Peyer's patch (tissue), 4 donors: ENCODE measurements at regions not wholly inside any gene's neighbourhood (a gene's known extent, or its start where the extent isn't known, plus 50 kb on each side); places are given as distances from the start of the nearest gene placed in this dataset.

Source experiments
- POLR2A ChIP-seq, 2 donors: fragments of 450-650 bp; IDR thresholded peaks; one replicate each; pipeline ENCODE4 v1.5.1; 2017; ENCODE audit warnings: antibody characterized with exemption in 2 of 2, mild to moderate bottlenecking in 2 of 2, moderate library complexity in 2 of 2
- TF ChIP-seq, protein P1 (sequence below), 6 experiments: fragments of 450-650 bp in 4 of 6; fragments of 200-600 bp in 2 of 6; sonication (generic) in 1 of 6; IDR thresholded peaks; one replicate each; pipeline ENCODE4 v1.5.1; 2017 to 2019; ENCODE audit warnings: antibody characterized with exemption in 6 of 6, mild to moderate bottlenecking in 3 of 6, moderate library complexity in 1 of 6

GRCh38 chr1:218957971-218958370 lies 215.7 kb upstream of the LYPLAL1 start:
- TF ChIP-seq, protein P1, sequence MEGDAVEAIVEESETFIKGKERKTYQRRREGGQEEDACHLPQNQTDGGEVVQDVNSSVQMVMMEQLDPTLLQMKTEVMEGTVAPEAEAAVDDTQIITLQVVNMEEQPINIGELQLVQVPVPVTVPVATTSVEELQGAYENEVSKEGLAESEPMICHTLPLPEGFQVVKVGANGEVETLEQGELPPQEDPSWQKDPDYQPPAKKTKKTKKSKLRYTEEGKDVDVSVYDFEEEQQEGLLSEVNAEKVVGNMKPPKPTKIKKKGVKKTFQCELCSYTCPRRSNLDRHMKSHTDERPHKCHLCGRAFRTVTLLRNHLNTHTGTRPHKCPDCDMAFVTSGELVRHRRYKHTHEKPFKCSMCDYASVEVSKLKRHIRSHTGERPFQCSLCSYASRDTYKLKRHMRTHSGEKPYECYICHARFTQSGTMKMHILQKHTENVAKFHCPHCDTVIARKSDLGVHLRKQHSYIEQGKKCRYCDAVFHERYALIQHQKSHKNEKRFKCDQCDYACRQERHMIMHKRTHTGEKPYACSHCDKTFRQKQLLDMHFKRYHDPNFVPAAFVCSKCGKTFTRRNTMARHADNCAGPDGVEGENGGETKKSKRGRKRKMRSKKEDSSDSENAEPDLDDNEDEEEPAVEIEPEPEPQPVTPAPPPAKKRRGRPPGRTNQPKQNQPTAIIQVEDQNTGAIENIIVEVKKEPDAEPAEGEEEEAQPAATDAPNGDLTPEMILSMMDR (IDR thresholded peaks at IDR 0.05): no peak
- TF ChIP-seq POLR2A (IDR thresholded peaks at IDR 0.05): no peak
